HFFc6 (cell line): ENCODE measurements at regions not wholly inside any gene's neighbourhood (a gene's known extent, or its start where the extent isn't known, plus 50 kb on each side); places are given as distances from the start of the nearest gene placed in this dataset.

ENCODE experiments used
- DNase-seq: peaks from one replicate; pipeline ENCODE4 v3.0.0-alpha.2; 2018
- H3K27ac Mint-ChIP-seq: 2 replicates; pipeline ENCODE4 v1.8.0; 2020; ENCODE audit warnings: mild to moderate bottlenecking, mixed read lengths
- H3K27me3 Mint-ChIP-seq: 2 replicates; pipeline ENCODE4 v1.8.0; 2021; ENCODE audit warnings: mild to moderate bottlenecking, moderate library complexity, mixed read lengths; ENCODE audit not compliant: insufficient read depth
- H3K36me3 Mint-ChIP-seq: 2 replicates; pipeline ENCODE4 v1.8.0; 2021; ENCODE audit warnings: low read depth, mixed read lengths
- H3K4me1 Mint-ChIP-seq: 2 replicates; pipeline ENCODE4 v1.8.0; 2020; ENCODE audit warnings: low read depth, mixed read lengths
- H3K4me3 Mint-ChIP-seq: 2 replicates; pipeline ENCODE4 v1.8.0; 2020; ENCODE audit warnings: mild to moderate bottlenecking, moderate library complexity, mixed read lengths
- H3K9me3 Mint-ChIP-seq: 2 replicates; pipeline ENCODE4 v1.8.0; 2020; ENCODE audit warnings: mild to moderate bottlenecking, mixed read lengths
- TF ChIP-seq, protein P1 (sequence below): fragments of 200-600 bp; sonication (generic); IDR thresholded peaks from 2 replicates; pipeline ENCODE4 v1.5.0; 2021; ENCODE audit warnings: antibody characterized with exemption, mild to moderate bottlenecking

DNA sequence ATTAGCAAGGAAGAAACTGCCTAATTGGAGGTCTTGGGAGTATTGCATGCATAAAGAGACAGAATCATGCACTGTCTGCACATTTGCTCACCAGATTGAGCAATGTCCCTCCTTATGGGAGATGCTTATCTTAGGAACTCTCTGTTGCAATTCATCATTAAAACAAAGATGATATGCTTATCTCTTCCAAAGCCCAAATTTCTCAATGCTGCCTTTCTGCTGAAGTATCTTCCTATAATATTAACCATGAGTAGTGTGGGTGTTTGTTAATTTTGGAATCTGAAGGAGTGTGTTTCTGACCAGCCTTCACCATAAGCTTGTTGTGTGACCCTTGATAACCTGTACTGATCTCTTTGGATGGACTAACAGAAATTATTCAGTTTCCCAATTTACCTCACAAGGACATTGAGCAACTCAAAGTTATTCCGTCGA, 1257.6 kb upstream of the FLRT2 start:
- Mint-ChIP-seq H3K27ac (no peak overlapping the region), H3K4me1 (no peaks in the 10 kb centered on the region), H3K4me3 (no peak overlapping the region), H3K36me3 (no peaks in the 10 kb centered on the region; the same call in 1 of the 2 replicates), H3K27me3 (no peaks in the 10 kb centered on the region), H3K9me3 (peaks cover 14% of the 10 kb centered on the region)
- TF ChIP-seq, protein P1, sequence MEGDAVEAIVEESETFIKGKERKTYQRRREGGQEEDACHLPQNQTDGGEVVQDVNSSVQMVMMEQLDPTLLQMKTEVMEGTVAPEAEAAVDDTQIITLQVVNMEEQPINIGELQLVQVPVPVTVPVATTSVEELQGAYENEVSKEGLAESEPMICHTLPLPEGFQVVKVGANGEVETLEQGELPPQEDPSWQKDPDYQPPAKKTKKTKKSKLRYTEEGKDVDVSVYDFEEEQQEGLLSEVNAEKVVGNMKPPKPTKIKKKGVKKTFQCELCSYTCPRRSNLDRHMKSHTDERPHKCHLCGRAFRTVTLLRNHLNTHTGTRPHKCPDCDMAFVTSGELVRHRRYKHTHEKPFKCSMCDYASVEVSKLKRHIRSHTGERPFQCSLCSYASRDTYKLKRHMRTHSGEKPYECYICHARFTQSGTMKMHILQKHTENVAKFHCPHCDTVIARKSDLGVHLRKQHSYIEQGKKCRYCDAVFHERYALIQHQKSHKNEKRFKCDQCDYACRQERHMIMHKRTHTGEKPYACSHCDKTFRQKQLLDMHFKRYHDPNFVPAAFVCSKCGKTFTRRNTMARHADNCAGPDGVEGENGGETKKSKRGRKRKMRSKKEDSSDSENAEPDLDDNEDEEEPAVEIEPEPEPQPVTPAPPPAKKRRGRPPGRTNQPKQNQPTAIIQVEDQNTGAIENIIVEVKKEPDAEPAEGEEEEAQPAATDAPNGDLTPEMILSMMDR, result no peak
- no peak for DNase-seq

DNA sequence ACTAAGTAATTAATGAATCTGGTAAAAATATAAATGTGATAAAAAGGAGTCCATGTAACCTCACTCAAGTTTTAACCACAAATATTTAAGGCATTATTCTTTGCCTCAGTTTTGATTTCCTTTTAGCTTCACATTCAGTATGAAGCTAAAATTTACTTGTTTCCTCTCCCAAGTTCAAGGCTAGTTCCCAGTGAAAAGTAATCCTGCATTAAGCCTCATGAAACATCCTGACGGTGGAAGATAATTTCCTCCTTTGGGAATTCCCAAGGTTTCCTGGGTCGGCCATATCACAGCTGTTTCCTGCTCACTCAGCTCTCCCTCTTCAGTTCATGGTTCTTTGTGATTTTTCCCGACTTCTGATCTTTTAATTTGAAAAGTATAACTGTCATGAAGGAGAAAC, 1256.8 kb upstream of the FLRT2 start:
- H3K9me3 Mint-ChIP-seq, result peaks cover 14% of the 10 kb centered on the region
- no peaks in the 10 kb centered on the region for H3K4me1 Mint-ChIP-seq
- H3K36me3 Mint-ChIP-seq, result no peaks in the 10 kb centered on the region; the same call in 1 of the 2 replicates
- H3K27me3 Mint-ChIP-seq, result no peaks in the 10 kb centered on the region
- H3K4me3 Mint-ChIP-seq, result no peak overlapping the region
- H3K27ac Mint-ChIP-seq, result no peak overlapping the region
- DNase-seq, result no peak
- TF ChIP-seq, protein P1, result no peak

GRCh38 chr14:84282618-84283017, 1247.3 kb upstream of the FLRT2 start:
- TF ChIP-seq, protein P1, result no peak
- Mint-ChIP-seq H3K36me3 (no peaks in the 10 kb centered on the region), H3K9me3 (peaks cover 17% of the 10 kb centered on the region), H3K27me3 (no peaks in the 10 kb centered on the region), H3K4me1 (no peaks in the 10 kb centered on the region), H3K4me3 (no peak overlapping the region), H3K27ac (no peak overlapping the region)
- DNase-seq, result no peak

DNA sequence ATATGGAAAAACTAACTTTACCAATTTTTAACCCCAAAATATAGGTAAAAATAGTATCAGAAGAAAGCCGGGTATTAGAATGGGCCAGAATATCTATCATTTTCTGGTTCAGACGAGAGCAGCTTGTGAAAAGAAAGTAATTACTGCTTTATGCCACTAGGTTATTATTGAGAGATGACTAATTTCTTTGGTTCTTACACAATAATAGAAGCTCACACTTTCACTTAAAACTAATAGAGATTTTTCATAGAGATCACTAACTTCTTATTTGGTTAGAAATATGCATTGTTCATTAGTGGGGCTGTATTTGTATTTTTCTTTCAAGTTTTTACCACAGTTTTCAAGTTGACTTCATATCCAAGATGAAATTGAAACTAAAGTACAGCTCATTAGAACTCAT, 1241.2 kb upstream of the FLRT2 start:
- H3K27ac Mint-ChIP-seq, result no peak overlapping the region
- TF ChIP-seq, protein P1, result no peak
- no peak for DNase-seq
- H3K9me3 Mint-ChIP-seq, result peaks cover 21% of the 10 kb centered on the region
- H3K36me3 Mint-ChIP-seq, result no peaks in the 10 kb centered on the region
- H3K4me3 Mint-ChIP-seq, result no peak overlapping the region
- H3K27me3 Mint-ChIP-seq, result no peaks in the 10 kb centered on the region
- no peaks in the 10 kb centered on the region for H3K4me1 Mint-ChIP-seq

DNA sequence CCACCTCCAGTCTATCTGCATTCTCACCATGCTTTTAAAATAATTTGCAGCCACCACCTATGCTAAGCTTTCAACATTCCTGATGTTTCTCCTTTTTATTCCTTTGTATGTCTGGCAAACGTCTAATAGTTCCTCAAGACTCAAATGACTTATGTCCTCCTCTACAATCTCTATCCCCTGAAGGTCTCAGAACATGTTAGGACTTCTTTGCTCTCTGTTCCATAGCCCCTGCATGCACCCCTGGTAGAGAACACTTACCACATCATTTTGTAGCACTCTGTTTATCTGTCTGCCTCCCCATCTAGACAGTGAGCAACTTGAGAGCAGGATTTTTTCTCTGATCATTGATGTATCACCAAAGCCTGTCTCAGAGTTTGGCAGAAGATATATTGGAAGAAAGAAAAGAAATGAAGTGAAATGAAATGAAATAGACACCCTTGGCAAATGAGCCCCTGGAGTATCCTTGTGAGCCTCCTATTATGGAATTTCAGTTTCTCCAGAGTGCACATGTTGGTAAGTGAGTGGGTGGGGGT, 1231.2 kb upstream of the FLRT2 start:
- no peaks in the 10 kb centered on the region for H3K27me3 Mint-ChIP-seq
- H3K4me3 Mint-ChIP-seq, result no peak overlapping the region
- H3K9me3 Mint-ChIP-seq, result peaks cover 12% of the 10 kb centered on the region; the same call in 1 of the 2 replicates
- H3K27ac Mint-ChIP-seq, result no peak overlapping the region
- no peaks in the 10 kb centered on the region for H3K4me1 Mint-ChIP-seq
- no peaks in the 10 kb centered on the region for H3K36me3 Mint-ChIP-seq
- no peak for DNase-seq
- TF ChIP-seq, protein P1, result no peak

GRCh38 chr14:84303140-84303539, 1226.8 kb upstream of the FLRT2 start:
- Mint-ChIP-seq H3K9me3 (peaks cover 32% of the 10 kb centered on the region), H3K27ac (no peak overlapping the region), H3K27me3 (no peaks in the 10 kb centered on the region), H3K4me3 (no peak overlapping the region), H3K36me3 (no peaks in the 10 kb centered on the region), H3K4me1 (no peaks in the 10 kb centered on the region)
- TF ChIP-seq, protein P1, result no peak
- DNase-seq, result no peak
